ENCODE measurements at regions not wholly inside any gene's neighbourhood (a gene's known extent, or its start where the extent isn't known, plus 50 kb on each side); places are given as distances from the start of the nearest gene placed in this dataset.
A peak's percentile ranks its signal among the peaks of the same experiment; 100 is the strongest.

DNA sequence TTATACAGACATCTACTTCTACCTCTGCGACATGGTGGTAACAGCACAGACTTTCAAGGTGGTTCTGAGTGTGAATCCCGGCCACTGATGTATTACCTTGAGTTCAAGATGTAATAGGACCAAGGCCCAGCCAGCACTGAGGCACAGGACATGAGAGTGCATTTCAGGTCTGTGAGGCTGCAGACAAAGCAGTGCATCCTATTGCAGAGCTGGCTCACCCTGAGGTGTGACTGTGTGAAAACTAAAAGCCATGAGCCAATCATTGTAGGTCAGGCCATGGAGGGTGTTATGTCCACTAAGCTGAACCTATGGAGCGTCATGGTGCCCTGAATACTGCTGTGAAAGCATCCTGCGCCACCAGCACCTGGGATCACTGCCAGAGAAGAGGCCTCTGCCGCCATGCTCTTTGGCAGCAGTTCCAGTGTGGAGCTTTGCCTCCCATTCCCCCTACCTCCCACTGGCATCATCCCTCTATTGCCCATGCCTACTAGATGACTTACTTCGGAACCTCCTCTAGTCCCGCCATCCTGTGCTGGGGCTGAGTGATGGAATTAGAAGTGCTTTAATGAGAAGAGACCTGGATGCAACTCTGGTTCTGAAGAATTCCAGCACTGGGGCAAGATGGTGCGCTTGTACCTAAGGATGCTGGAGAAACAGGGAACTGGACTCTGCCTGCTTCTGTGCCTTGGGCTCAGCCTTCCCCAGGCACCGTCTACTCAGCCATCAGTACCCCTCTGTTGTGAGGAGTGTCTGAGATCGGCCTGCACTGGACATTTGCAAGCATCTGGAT lies 112.0 kb upstream of the RMDN2 start:
- DNase-seq: no peak

DNA sequence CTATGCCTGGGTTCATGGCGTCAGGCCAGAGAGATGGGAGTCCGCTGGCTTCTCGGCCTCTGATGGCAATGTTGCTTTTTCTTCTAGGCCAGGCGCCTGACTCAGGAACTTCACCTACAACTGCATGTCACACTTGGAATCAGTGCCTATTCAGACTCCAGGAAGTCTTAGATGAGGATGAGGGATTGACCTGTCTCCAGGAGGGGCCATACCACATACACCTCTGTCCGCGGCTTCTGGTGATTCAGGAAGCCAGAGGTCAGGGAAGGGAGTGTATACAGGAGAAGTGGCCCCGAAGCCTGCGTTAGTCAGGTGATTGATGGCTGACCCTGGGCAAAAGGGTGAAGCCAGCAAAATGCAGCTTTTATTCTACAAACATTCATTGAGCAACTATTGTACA lies 109.1 kb upstream of the RMDN2 start:
- no peak for DNase-seq

DNA sequence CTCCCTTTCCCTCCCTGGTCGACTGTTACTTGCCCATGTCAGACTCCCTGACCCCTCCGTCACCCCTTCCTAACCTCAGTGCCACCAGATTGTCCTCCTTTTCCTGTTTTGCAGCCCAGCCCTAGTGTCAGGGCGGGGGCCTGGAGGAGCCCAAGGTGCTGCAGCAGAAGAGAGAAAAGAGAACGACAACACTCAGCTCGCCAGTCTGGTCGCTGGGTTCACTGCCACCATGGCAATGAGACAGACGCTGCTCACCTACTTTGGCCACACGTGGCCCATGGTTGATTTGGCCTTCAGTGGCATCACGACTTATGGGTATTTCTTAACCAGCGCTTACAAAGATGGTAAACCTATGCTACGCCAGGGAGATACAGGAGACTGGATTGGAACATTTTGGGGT lies 108.4 kb upstream of the RMDN2 start:
- DNase-seq: no peak

DNA sequence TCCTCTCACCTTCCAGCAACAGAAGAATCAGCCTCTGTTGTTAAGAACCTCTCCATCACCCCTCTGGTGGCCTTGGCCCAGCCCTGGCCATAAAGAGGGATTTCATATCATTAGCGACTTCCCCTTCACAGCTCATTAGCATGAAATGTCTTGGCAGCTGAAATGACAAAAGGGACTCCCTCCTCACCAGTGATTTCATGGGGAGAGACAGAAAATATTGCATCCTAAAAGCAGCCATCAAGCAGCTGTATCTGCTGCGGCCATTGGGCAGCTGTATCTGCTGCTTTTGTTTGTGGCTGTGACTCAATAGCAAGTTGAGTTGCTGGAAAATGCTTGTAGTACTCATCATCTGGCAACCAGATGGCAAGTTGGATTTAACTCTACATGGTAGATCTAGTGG lies 105.9 kb upstream of the RMDN2 start:
- DNase-seq: no peak

DNA sequence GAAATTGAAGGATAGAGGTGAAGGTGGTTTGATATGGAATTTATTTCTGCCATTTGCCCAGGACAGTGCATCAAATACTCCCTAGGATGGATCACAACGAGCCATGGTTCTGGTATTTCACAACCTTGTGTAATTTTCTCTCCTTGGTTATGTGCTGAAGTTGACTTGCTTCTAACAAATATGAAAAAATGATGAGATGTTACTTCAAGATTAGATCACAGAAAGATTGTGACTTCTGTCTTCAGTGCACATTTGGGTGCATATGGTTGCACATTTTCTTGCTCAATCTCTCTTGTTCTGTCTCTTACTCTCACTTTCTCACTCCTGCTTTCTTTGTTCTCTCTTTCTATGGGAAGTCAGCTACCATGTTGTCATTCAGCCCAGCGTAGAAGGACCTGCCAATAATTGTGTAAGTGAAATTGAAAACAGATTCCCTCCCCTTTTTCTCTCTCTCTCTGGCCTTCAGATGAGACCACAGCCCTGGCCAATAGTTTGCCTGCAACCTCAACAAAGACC lies 104.6 kb upstream of the RMDN2 start:
- DNase-seq: no peak

DNA sequence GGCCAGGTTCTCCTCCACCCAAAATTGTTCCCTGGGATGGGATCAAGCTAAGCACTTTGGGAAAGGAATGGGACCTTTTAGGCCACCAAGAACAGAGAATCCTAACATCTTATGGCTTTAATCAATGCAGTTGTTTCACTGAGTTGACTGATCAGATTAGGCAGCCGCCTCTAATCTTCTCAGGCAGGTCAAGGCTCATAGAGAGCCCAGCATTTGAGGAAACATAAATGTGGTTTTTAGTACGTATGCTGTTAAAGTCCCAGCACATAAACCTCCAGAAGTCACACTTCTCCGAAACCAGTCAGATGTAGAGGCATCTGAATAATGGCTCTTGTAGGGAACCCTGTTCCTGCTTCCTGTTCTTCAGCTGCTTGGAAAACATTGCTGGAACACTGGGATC lies 99.5 kb upstream of the RMDN2 start:
- DNase-seq: no peak

DNA sequence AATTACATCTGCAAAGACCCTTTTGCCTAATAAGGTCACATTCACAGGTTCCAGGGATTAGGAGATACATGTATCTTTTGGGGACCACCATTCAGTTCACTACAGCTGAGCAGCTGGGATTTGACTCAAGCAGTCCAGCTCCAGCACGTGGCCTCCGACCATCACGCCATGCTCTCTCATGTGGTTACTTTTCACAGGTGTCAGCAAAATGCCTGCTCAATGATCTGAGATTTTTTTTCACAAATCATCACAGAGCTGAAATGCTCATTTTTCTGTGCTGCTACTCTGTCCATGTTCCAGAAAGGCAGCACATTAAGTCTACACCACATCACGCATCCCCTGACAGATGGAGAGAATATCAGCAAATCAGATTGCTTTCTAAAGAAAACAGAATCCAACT lies 98.5 kb upstream of the RMDN2 start:
- DNase-seq: no peak

DNA sequence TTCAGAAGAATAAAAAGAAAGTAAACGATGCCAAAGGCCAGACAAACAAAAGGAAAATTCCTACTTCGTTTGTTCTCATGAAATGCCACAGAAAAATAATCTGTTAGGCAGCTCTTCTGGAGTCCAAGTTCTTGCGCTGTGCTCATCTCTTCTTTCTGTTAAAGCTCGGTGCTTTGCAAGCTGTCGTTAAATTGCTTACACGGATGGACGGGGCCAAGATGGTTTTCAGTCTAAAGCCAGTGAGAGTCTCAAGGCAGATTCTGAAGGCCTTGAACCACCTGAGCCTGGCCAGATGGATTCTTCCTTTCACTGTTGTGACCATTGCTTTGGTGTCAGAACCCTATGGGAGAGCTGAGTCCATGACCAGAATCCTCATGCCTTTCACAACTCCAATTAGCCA lies 97.6 kb upstream of the RMDN2 start:
- DNase-seq: no peak

DNA sequence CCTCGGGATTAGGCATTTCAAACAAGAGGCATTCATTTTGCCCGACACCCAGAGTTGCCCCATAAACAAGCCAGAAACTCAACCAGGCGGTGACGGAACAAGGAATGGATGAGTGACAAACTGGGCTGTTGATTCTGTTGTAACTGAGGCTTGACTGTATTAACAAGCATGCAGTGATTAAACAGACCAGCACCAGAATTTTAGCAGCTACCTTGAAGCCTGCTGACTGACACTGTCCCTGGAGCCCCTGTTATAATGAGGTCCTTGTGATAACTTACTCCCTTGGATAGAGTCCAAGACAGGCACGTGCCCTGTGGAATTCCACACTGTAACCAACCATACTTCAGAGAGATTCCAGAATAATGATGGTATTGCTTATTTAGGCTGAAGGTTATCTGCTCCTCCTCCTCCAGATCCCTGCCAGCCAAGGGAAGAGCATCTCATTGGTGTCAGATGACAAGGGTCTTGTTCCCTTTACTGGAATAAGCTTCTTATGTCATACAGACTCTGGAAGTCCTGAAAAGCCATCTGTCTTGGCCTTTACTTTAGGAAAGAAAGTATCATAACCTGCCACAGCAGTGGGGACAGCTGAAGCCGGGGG lies 97.1 kb upstream of the RMDN2 start:
- no peak for DNase-seq

DNA sequence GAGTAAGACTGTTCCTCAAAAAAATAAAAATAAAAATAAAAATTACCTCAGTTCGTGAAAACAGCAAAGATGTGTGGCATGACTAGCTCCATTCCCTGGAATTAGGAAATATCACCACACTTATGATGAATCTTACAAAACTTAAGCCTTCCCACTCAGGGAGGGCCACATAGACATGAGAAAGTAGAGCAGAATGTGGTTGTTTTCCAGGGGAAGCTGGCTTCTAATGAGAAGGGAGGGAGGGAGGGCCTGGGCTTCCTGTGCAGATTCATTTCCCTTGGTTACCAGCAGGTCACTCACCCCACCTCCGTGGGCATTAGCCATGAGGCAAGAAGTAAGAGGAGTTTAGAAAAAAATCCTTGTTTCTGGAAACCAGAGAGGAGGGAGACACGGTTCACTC lies 95.9 kb upstream of the RMDN2 start:
- DNase-seq: peak; percentile 71

DNA sequence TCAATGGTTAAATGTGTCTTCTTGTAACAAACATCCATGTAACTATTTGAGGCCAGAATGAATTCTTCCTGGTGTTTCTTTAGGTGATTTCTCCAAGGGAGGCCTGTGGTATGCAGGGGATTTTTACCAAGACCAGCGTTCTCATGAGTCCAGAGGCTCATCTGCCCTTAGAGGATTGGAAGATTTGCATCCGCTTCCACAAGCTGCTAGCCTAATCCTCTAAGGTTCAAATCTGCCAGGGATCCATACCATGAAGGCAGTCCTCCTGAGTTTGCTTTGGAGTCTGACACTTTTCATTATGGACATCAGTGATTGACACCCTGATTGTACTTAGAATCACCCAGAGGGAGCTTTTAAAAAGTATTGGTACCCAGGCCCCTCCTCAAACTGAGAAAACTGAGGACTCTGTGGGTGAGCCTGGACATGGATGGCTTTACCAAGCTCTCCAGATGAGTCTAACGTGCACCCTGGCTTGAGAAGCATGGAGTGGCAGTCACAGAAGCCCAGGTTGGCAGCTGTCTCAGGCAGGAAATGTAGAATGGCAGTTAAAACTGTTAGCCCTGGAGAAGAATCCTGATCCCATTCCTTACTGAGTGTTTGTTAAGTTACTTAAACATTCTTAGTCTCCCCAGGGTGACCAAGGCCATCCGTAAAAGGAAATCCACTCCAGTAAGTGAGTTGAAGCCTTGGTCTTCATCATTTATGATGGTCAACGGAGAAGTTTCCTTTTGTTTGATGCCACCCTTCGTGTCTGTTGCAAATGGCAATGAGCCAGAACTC lies 95.3 kb upstream of the RMDN2 start:
- DNase-seq: no peak

DNA sequence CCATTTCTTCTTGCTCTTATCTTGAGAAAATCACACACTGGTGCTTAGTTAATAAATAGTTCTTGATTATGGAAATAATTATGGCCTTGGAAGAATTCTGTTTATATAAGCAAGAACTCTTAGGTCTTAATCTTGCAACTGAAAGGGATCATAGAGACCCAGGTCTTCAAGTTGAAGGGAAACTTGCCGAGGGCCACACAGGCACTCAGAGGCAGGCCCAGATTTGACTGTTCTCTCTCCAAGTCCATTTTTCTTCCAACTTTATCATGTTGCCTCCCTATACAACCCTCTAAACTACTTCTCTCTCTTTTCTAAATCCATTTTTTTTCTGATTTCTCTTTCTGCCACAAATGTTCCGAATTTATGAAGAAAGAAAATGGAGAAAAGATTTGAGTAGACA lies 94.5 kb upstream of the RMDN2 start:
- no peak for DNase-seq

DNA sequence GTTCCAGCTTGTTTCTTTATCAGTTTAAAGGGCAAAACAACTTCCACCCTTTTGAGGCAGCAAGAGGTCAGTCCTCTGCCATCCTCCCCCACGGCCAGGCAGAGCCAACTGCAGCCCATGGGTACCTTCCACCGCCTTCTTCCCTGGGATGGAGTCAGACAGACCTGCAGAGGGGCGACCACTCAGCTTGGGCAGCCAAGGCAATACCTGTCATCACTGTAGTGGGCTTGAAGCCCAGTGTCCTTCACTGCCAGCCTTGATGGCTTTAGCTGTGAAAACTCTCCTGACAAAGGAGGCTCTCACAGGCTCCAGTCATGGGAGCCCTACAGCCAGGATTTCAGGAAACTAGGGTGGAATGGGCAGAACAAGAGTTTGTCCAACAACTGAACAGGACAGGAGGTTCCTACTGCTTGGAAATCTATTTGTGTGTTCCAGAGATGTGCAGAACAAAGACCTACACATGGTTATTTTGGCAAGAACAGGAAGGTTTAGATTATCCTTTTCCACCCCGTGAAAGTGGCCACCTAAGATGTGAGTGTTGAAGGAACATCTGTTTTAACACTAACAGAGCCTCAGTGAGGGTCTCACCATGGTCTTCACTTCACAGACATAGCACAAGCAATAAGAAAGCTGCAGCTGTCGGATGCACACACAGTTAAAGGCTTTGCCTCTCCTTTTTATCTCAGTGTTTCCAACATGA lies 93.9 kb upstream of the RMDN2 start:
- no peak for DNase-seq

DNA sequence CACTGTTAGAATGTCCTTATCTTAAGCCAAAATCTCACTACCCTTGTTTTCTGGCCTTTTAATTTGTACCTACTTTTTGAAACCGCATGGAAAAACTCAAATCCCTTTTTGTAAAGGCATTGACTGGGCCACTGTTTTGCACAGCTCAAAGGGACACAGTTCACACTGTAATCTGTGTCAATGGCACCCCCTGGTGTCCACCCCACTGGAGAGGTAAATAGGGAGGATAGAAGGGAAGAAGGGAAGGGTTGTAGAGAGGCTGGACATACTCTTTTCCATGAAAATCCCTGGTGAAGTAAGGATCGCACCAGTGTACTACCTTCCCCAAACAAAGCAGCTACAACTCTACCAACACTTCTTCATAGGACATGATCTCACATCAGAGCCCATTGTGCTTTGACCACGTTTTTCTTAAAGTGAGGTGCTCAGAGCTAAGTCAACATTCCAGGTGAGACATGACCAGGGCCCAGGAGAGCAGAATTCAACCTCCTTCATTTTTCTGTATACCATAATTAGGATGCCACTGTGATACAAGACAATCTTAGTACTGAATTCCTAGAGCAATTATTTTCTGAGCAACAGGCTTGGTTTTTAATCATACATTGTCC lies 92.4 kb upstream of the RMDN2 start:
- DNase-seq: peak; percentile 68

DNA sequence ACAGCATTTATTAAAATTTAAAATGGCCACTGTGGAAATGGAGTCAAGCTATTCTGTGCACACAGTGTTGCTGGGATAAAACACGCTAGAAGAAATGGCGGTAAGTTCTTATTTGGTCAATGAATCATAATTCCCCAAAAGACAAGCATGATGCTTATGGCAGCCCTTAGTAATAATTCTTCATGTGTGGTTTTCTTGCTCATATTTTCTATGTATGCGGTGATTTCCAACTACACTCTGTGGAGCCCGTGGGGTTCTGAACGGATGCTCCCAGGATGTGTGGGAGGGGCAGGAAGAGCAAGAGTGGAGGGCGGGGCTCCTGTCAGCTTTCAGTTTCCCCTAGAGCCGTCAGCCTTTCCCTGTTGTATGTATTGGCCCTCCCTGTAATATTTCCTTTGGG lies 91.7 kb upstream of the RMDN2 start:
- DNase-seq: no peak

DNA sequence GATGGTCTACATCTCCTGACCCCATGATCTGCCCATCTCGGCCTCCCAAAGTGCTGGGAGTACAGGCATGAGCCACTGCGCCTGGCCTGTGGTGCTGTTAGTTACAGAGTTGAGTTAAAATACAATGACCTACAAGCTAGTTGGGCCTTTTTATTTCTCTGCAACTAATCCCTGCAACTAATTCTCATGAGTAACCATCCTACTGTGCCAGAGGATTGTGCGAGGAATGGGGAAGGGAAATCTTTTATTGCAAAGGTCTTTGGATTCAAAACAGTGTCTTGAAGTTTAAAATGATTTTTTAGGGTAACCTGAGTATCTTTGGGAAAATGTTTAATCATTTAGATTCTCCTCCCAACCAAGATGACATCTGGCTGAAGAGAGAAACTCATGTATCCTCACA lies 88.8 kb upstream of the RMDN2 start:
- DNase-seq: no peak

DNA sequence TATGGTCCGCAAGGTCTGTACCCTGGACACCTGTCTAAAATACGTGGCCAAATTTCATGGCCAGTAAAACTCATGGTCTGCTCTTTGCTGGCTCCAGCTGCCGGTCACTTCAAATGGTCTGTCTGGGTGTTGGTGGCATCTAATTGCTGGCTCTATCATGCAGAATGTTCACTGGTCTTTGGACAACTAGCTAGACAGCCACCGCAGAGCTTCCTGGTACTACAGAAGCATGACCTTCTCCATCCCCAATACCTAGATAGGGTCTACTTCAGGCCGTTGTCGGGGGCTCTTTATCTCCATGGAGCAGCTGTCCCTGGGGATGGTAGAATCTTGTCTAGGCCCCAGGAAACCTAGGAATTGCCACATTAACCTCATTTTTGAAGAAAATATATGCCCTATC lies 88.4 kb upstream of the RMDN2 start:
- DNase-seq: no peak

DNA sequence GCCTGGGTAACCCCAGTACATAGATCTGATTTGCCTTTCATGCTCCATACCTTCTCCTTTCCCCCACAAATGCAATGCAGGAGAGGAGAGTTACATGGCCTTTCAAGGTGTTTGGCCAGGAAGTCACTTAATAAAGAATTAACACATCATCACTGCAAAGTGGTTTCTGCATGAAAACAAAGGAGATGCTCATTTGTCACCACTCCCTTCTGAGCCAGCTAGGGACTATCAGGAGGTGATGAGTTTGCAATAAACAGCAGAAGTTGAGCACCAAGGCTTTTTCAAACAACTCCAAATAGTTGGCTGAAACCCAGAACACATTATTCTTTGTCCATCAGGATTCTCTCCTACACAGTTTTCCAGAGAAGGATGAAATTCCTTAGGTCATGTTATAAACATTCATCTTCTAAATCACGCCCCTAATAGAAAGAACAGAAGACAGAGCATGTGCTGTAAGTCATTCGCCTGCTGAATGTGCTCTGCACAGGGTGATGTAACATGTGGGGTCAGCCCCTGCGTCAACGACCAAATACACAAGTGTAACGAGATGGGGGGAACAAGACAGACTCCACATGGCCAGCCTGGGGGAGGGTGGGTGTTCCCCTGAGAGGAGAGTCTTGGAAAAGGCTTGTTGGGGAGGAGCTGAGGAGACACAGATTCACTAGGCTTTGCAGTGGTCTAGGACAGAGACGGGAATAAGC lies 87.3 kb upstream of the RMDN2 start:
- no peak for DNase-seq

DNA sequence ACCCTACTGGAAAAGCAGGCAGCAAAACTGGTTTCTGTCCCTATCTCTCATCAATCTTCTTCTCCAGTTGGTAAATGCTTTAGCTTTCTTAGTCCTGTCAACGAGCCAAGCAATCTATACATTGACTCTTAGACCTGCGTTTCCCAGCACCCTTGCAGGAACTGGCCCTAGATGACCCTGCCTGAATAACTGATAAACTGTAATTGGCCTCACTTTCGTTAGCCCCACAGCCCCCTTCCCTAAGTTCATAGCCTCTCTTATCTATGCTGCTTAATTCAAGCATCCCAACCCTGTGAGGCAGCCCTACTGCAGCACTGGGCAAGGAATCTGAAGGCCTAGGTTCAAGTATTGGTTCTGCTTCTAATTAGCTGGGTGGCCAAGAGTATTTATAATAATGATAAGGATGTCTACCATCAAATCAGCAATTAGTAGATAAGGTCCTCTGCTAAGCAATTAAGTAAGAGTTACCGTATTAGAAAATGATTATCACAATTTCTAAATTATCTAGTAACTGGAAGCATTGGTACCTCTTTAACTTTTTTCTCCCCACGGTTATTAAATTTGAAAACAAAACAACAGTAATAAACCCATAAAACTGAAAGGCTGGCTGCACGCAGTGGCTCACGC lies 86.4 kb upstream of the RMDN2 start:
- DNase-seq: no peak

DNA sequence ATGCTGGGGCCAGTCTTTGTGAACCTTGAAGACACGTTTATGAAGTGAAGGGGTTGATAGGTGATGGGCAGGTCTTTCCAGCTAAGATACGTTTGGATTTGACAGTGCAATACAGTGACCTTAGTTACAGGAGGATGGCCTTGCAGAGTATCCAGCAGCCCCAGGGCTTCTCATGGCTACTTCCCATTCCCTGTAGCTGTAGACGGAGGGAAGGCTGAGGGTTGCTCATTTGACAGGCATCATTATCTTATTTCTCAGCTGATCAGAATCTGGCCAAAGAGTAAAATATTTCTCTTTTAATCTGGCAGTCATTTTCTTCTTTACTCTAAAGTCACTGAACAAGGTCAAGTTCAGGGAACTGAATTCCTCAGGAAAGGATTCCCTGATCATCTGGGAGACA lies 85.1 kb upstream of the RMDN2 start:
- DNase-seq: no peak

DNA sequence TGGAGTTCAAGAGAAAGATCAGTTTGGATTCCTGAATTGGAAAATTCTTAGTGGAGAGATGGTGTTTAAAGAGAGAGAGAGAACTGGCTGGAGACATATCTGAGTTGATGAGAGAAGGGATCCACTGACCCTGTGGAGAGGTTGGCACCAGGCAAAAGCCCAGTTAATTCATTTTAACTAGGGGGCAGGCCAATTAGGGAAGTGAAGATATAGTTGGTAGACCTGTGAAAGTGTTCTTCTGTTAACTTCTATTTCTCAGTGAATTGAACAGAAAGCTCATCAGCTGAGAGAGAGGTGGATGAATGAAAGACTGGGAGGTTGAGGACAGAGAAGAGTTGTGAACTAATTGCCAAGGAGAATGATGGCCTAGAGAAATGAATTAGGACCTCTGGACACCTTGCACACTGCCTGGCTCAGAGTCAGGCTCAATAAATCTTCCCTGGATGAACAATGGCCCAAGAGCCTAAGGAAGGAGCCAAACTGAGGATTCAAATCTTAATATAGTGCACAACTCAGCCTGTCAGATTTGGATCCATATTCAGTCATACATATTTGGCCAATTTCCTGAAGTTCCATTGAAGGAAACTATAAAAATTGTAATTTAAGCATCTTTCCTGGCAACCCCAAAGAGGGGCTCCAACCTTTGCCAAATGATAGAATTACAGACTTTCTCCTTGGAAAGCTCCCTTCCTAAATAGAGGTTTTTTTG lies 82.2 kb upstream of the RMDN2 start:
- DNase-seq: no peak
